ENCODE measurements at regions not wholly inside any gene's neighbourhood (a gene's known extent, or its start where the extent isn't known, plus 50 kb on each side); places are given as distances from the start of the nearest gene placed in this dataset.

- H3K4me1 Mint-ChIP-seq (ENCODE audit: low read depth, unreplicated experiment): no peaks in the 10 kb centered on the region
- no TSS peak for BruUV-seq (replicated peaks)
- intact Hi-C loops (cut with micrococcal nuclease; ENCODE audit: unreplicated experiment): no loop called here
- Histone ChIP-seq H3K4me1 (no peaks in the 10 kb centered on the region), H3K4me3 (ENCODE audit: low read depth, low read length) (no peak overlapping the region), H3K27me3 (replicated peaks; ENCODE audit: control insufficient read depth, insufficient read depth, low read length) (no peaks in the 10 kb centered on the region; the same call in none of the 2 replicates), H3K9me3 (no peaks in the 10 kb centered on the region), H3K36me3 (ENCODE audit: control insufficient read depth, insufficient read depth, low read length) (no peaks in the 10 kb centered on the region)
- H3K27me3 Mint-ChIP-seq (ENCODE audit: insufficient read depth, unreplicated experiment): peaks cover 40% of the 10 kb centered on the region
- no peak for DNase-seq
- TF ChIP-seq CTCF (IDR thresholded peaks at IDR 0.05; ENCODE audit: insufficient read depth in 1 of 2, low read depth in 1 of 2, low read length in 1 of 2, severe bottlenecking in 1 of 2, unreplicated experiment in 1 of 2): no peak
- no peaks in the 10 kb centered on the region for H3K9me3 Mint-ChIP-seq (ENCODE audit: unreplicated experiment)
- no peaks in the 10 kb centered on the region for H3K36me3 Mint-ChIP-seq (ENCODE audit: insufficient read depth, unreplicated experiment)
- POLR2A ChIA-PET: no interaction called here
- H3K4me3 Mint-ChIP-seq (ENCODE audit: unreplicated experiment): no peak overlapping the region
- H3K27ac Mint-ChIP-seq (ENCODE audit: unreplicated experiment): no peak overlapping the region
- CTCF ChIA-PET: no interaction called here
Observed at GRCh38 chr17:79377230-79377786, 233.5 kb downstream of the RBFOX3 start.

DNA sequence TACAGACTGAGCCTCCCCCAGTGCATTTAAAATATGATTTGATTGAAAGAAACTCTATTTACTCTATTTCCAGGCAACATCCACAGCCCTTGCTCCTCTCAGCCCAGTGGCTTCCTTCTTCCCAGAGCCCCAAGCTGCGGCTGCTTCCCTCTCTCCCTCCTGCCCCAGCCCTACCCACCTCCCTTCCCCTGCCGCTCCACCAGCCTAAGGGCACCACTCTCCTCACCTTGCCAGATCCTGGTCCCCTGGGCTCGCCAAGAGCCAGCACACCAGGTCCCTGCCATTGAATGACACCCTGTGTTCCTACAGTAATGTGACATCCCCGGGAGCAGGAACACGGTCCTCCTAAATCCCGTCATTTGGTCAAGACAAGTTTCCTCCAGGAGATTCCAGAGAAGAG is 236.0 kb downstream of the RBFOX3 start:
- no peak overlapping the region for H3K4me3 Mint-ChIP-seq (ENCODE audit: unreplicated experiment)
- no peak for TF ChIP-seq CTCF (IDR thresholded peaks at IDR 0.05; ENCODE audit: insufficient read depth in 1 of 2, low read depth in 1 of 2, low read length in 1 of 2, severe bottlenecking in 1 of 2, unreplicated experiment in 1 of 2)
- ChIA-PET POLR2A (no interaction called here), CTCF (interaction anchor here (1.1 kb wide), 1 partner anchor 14 kb away, joined by 7 read pairs; no protein-coding TSS in a partner anchor)
- Histone ChIP-seq H3K36me3 (ENCODE audit: control insufficient read depth, insufficient read depth, low read length) (no peaks in the 10 kb centered on the region), H3K9me3 (no peaks in the 10 kb centered on the region), H3K4me1 (no peaks in the 10 kb centered on the region), H3K4me3 (ENCODE audit: low read depth, low read length) (no peak overlapping the region), H3K27me3 (replicated peaks; ENCODE audit: control insufficient read depth, insufficient read depth, low read length) (no peaks in the 10 kb centered on the region; the same call in none of the 2 replicates)
- no peaks in the 10 kb centered on the region for H3K9me3 Mint-ChIP-seq (ENCODE audit: unreplicated experiment)
- BruUV-seq (replicated peaks): no TSS peak
- H3K4me1 Mint-ChIP-seq (ENCODE audit: low read depth, unreplicated experiment): no peaks in the 10 kb centered on the region
- H3K27me3 Mint-ChIP-seq (ENCODE audit: insufficient read depth, unreplicated experiment): peaks cover 36% of the 10 kb centered on the region
- intact Hi-C loops (cut with micrococcal nuclease; ENCODE audit: unreplicated experiment): no loop called here
- no peaks in the 10 kb centered on the region for H3K36me3 Mint-ChIP-seq (ENCODE audit: insufficient read depth, unreplicated experiment)
- H3K27ac Mint-ChIP-seq (ENCODE audit: unreplicated experiment): no peak overlapping the region
- no peak for DNase-seq

DNA sequence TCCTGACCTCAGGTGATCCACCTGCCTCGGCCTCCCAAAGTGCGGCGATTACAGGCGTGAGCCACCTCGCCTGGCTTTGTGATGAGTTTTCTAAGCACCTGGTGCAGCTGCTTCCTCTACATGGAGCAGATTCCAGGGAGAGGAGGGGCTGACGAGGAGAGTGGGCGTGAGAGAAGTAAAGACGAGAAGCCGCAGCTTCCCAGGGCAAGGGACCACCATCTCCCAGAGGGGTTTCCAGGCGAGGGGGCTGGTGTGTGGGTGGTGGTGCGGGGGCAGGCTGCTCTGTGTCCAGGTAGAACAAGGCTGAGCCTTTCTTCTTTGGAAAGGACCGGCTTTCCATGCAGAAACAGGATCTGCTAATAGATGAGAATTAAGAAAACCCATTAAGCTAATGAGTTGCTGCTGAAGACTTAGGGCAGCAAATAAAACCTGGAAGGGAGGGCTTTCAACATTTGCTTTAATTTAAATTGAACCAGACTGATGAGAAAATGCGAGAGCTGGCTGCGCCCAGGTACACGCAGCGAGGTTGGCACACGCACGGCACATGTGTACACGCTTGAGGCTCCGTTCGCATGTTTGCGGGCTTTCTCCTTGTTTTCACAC is 236.7 kb downstream of the RBFOX3 start:
- Mint-ChIP-seq H3K36me3 (ENCODE audit: insufficient read depth, unreplicated experiment) (no peaks in the 10 kb centered on the region), H3K4me1 (ENCODE audit: low read depth, unreplicated experiment) (no peaks in the 10 kb centered on the region), H3K27me3 (ENCODE audit: insufficient read depth, unreplicated experiment) (peaks cover 34% of the 10 kb centered on the region), H3K4me3 (ENCODE audit: unreplicated experiment) (no peak overlapping the region), H3K27ac (ENCODE audit: unreplicated experiment) (no peak overlapping the region), H3K9me3 (ENCODE audit: unreplicated experiment) (no peaks in the 10 kb centered on the region)
- ChIA-PET CTCF (no interaction called here), POLR2A (no interaction called here)
- Histone ChIP-seq H3K36me3 (ENCODE audit: control insufficient read depth, insufficient read depth, low read length) (no peaks in the 10 kb centered on the region), H3K4me1 (no peaks in the 10 kb centered on the region), H3K27me3 (replicated peaks; ENCODE audit: control insufficient read depth, insufficient read depth, low read length) (no peaks in the 10 kb centered on the region; the same call in none of the 2 replicates), H3K4me3 (ENCODE audit: low read depth, low read length) (no peak overlapping the region), H3K9me3 (no peaks in the 10 kb centered on the region)
- no peak for TF ChIP-seq CTCF (IDR thresholded peaks at IDR 0.05; ENCODE audit: insufficient read depth in 1 of 2, low read depth in 1 of 2, low read length in 1 of 2, severe bottlenecking in 1 of 2, unreplicated experiment in 1 of 2)
- no TSS peak for BruUV-seq (replicated peaks)
- DNase-seq: no peak
- intact Hi-C loops (cut with micrococcal nuclease; ENCODE audit: unreplicated experiment): no loop called here

Measured in Caco-2 (cell line).